HEK293T (cell line): ENCODE measurements at regions not wholly inside any gene's neighbourhood (a gene's known extent, or its start where the extent isn't known, plus 50 kb on each side); places are given as distances from the start of the nearest gene placed in this dataset.
"Not testable (repeated sequence)": the region's sequence is repeated elsewhere in the genome, so short reads cannot be mapped to it uniquely, and the experiment has no call there.

Source experiments
- CTCF ChIA-PET: fragments of 350-600 bp; formaldehyde crosslinking; extraction: SDS; loops from one replicate; lab custom pipeline; 2021; ENCODE audit warnings: antibody characterized with exemption, inconsistent platforms; lab: Yijun Ruan, JAX
- POLR2A ChIA-PET: fragments of 350-600 bp; formaldehyde crosslinking; extraction: SDS; loops from one replicate; lab custom pipeline; 2020; ENCODE audit warnings: antibody characterized with exemption, inconsistent platforms; lab: Yijun Ruan, JAX
- DNase-seq: peaks from one replicate; pipeline ENCODE4 v3.0.0; 2012; ENCODE audit warnings: mixed read lengths; ENCODE audit errors: extremely low spot score
- ARNT ChIP-seq: fragments of 450-650 bp; IDR thresholded peaks from 2 replicates; pipeline ENCODE4 v1.6.1; 2017; ENCODE audit warnings: mild to moderate bottlenecking
- BHLHE40 ChIP-seq: fragments of 450-650 bp; IDR thresholded peaks from 2 replicates; pipeline ENCODE4 v1.6.1; 2016; ENCODE audit warnings: mild to moderate bottlenecking, moderate library complexity, borderline replicate concordance
- CTBP1 ChIP-seq: fragments of 450-650 bp; IDR thresholded peaks from 2 replicates; pipeline ENCODE4 v1.6.1; 2016; ENCODE audit warnings: borderline replicate concordance
- ELF4 ChIP-seq: fragments of 450-650 bp; IDR thresholded peaks from 2 replicates; pipeline ENCODE4 v1.6.1; 2017; ENCODE audit warnings: antibody characterized with exemption
- FOXA1 ChIP-seq: fragments of 450-650 bp; IDR thresholded peaks from 2 replicates; pipeline ENCODE4 v1.6.1; 2016; ENCODE audit warnings: mild to moderate bottlenecking
- FOXK2 ChIP-seq: fragments of 450-650 bp; IDR thresholded peaks from 2 replicates; pipeline ENCODE4 v1.6.1; 2016; ENCODE audit warnings: mild to moderate bottlenecking
- FOXM1 ChIP-seq: fragments of 450-650 bp; IDR thresholded peaks from 2 replicates; pipeline ENCODE4 v1.6.1; 2017; ENCODE audit warnings: mild to moderate bottlenecking, borderline replicate concordance
- HDGF ChIP-seq: fragments of 450-650 bp; IDR thresholded peaks from 2 replicates; pipeline ENCODE4 v1.6.1; 2017; ENCODE audit warnings: antibody characterized with exemption, borderline replicate concordance
- L3MBTL2 ChIP-seq: fragments of 450-650 bp; conservative IDR thresholded peaks from 2 replicates; pipeline ENCODE4 v1.6.1; 2016; ENCODE audit warnings: mild to moderate bottlenecking
- LEF1 ChIP-seq: fragments of 450-650 bp; IDR thresholded peaks from 2 replicates; pipeline ENCODE4 v1.6.1; 2017; ENCODE audit warnings: mild to moderate bottlenecking, borderline replicate concordance
- NFRKB ChIP-seq: fragments of 450-650 bp; IDR thresholded peaks from 2 replicates; pipeline ENCODE4 v1.6.1; 2016; ENCODE audit warnings: mild to moderate bottlenecking, moderate library complexity
- SP1 ChIP-seq: fragments of 450-650 bp; IDR thresholded peaks from 2 replicates; pipeline ENCODE4 v1.6.1; 2017
- SUZ12 ChIP-seq: fragments of 450-650 bp; IDR thresholded peaks from 2 replicates; pipeline ENCODE4 v1.6.1; 2016; ENCODE audit warnings: mild to moderate bottlenecking
- TARDBP ChIP-seq: fragments of 450-650 bp; IDR thresholded peaks from 2 replicates; pipeline ENCODE4 v1.6.1; 2016
- ZNF384 ChIP-seq: fragments of 450-650 bp; IDR thresholded peaks from 2 replicates; pipeline ENCODE4 v1.6.1; 2016
- TF ChIP-seq, protein P1 (sequence below): fragments of 450-650 bp; IDR thresholded peaks from 2 replicates; pipeline ENCODE4 v1.6.1; 2016

DNA sequence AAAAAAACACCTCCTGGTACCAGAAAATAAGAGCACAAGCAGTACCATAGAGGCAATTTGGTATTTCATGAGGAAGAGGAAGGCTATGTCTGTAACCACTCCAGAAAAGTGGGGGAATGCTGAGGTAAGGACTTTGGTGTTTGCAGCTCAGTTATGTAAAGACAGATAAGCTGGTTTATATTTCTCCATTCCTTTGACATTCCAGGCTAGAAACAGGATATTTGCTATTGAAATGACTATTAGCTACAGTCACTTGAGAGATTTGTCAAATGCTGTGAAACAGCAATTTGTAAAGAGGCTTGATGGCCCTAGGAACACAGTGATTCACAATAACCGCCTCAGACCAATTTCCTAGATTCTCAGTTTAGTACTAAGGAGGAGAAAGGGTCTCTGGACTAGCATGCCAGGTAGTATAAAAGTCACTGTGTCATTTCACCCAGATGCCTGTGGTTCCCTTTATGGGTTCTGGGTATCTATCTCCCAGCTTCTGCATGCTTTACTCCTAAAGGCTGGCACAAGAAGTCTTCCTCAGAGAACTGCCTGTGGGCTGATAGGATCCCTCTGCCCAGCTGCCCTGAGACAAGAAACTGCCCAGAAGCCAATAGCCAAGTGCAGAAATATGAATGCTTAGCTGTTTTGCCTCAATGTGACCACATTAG, 80.5 kb downstream of the VCAM1 start:
- POLR2A ChIA-PET: no interaction called here
- TF ChIP-seq FOXM1 (no peak), SUZ12 (no peak), ZNF384 (no peak), NFRKB (no peak), ARNT (no peak), FOXA1 (no peak), SP1 (no peak), BHLHE40 (no peak), TARDBP (no peak), LEF1 (no peak), CTBP1 (no peak), HDGF (no peak)
- TF ChIP-seq, protein P1, sequence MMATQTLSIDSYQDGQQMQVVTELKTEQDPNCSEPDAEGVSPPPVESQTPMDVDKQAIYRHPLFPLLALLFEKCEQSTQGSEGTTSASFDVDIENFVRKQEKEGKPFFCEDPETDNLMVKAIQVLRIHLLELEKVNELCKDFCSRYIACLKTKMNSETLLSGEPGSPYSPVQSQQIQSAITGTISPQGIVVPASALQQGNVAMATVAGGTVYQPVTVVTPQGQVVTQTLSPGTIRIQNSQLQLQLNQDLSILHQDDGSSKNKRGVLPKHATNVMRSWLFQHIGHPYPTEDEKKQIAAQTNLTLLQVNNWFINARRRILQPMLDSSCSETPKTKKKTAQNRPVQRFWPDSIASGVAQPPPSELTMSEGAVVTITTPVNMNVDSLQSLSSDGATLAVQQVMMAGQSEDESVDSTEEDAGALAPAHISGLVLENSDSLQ: no peak
- CTCF ChIA-PET: no interaction called here
- no peak for DNase-seq

DNA sequence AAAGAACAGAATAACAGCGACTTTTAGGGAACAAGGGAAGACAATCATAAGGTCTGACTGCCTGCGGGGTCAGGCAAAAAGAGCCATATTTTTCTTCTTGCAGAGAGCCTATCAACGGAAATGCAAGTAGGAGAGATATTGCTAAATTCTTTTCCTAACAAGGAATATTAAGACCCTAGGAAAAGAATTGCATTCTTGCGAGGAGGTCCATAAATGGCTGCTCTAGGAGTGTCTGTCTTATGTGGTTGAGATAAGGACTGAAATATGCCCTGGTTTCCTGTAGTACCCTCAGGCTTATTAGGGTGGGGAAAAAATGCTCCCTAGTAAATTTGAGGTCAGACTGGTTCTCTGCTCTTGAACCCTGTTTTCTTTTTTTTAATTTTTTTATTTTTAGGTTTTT, 81.7 kb downstream of the VCAM1 start:
- POLR2A ChIA-PET, CTCF ChIA-PET, DNase-seq: not testable (repeated sequence)

- CTCF ChIA-PET, POLR2A ChIA-PET, DNase-seq: not testable (repeated sequence)
These were observed 83.7 kb downstream of the VCAM1 start for GRCh38 chr1:100803280-100803679.

DNA sequence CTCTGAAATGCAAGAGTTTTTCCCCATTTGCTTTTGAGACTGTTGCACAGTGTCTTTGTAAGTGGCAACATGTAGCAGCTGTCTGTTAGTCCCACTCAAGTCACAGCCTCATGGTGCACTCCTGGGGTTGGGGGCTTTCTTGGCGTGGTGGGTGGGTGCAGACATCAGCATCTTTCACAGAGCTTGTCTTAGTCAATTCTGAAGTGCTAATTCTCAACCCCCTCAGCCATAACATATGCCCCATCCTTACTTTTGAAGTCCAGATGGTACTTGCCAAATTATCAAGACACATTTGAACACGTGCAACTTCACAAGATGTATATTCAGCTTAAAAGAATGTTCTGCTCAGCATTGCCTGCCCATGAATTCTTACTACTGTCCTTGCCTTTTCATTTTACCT, 87.1 kb downstream of the VCAM1 start:
- ChIA-PET CTCF (interaction anchor here (1.0 kb wide), 1 partner anchor 9 kb away, joined by 3 read pairs; no protein-coding TSS in a partner anchor), POLR2A (no interaction called here)
- no peak for DNase-seq
- no peak for TF ChIP-seq FOXA1
- TF ChIP-seq FOXM1: no peak
- TF ChIP-seq SP1: no peak
- TF ChIP-seq L3MBTL2: no peak
- TF ChIP-seq TARDBP: no peak
- TF ChIP-seq CTBP1: no peak
- TF ChIP-seq SUZ12: no peak
- no peak for TF ChIP-seq LEF1

DNA sequence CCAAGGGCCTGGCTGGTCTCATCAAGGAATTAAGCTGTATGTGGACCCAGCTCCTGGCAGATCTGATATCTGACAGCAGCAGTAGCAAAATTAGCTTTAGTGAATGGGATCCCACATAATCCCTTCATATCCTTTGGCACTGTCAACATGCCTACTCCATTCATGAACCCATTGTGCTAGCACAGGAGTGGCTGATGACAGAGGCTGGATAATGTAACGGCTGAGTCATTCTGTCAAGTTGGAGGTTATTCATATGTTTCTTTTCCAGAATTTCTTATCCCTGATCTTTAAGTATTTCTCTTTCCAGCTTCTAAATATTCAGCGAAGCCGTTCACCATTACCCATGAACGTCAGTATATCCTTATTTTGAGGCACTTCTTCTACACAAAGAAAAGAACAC, 84.3 kb downstream of the EXTL2 start:
- DNase-seq: no peak
- ChIA-PET CTCF (no interaction called here), POLR2A (no interaction called here)
- TF ChIP-seq L3MBTL2 (no peak), FOXM1 (no peak), TARDBP (no peak), FOXK2 (no peak), ARNT (no peak), ZNF384 (no peak), HDGF (no peak), SP1 (no peak)
- TF ChIP-seq, protein P1: no peak

DNA sequence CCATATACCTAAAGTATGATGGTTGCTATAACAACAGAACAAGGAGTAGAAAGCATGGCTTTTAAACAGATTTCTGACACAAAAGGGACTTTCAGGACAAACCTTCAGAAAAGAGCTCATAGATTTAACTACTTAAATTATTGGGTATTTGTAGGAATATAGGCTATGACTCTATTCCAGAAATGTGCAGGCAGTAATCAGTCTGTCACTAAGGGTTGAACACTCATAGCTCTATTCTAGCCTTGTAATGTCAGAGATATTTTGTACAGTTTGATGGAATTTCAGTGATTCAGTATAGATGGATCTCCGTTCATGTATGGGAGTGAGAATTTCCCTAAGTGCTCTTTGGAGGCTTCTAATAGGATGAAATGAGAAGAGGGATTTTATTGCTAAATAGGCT, 82.8 kb downstream of the EXTL2 start:
- ChIA-PET POLR2A (no interaction called here), CTCF (no interaction called here)
- DNase-seq: no peak
- TF ChIP-seq L3MBTL2 (no peak), CTBP1 (no peak), SUZ12 (no peak), ZNF384 (no peak), TARDBP (no peak), FOXM1 (no peak), ARNT (no peak), SP1 (no peak), ELF4 (no peak), BHLHE40 (no peak), LEF1 (no peak), NFRKB (no peak), FOXK2 (no peak), FOXA1 (no peak)
- TF ChIP-seq, protein P1: no peak

GRCh38 chr1:100814938-100815337, 79.7 kb downstream of the EXTL2 start:
- POLR2A ChIA-PET, DNase-seq: not testable (repeated sequence)
- CTCF ChIA-PET: interaction anchor here (1.3 kb wide), 1 partner anchor 9 kb away, joined by 3 read pairs; no protein-coding TSS in a partner anchor

- POLR2A ChIA-PET: no interaction called here
These were observed 78.6 kb downstream of the EXTL2 start for GRCh38 chr1:100816049-100816448.

More at GRCh38 chr1:100816049-100816448, 78.6 kb downstream of the EXTL2 start:
- TF ChIP-seq L3MBTL2 (no peak), FOXA1 (no peak), NFRKB (no peak), FOXK2 (no peak), LEF1 (no peak), SP1 (no peak), ZNF384 (no peak), CTBP1 (no peak), ELF4 (no peak)
- CTCF ChIA-PET: interaction anchor here (1.3 kb wide), 1 partner anchor 10 kb away, joined by 3 read pairs; no protein-coding TSS in a partner anchor
- DNase-seq: no peak
